ENCODE measurements at regions not wholly inside any gene's neighbourhood (a gene's known extent, or its start where the extent isn't known, plus 50 kb on each side); places are given as distances from the start of the nearest gene placed in this dataset.
"Not testable (repeated sequence)": the region's sequence is repeated elsewhere in the genome, so short reads cannot be mapped to it uniquely, and the experiment has no call there.

DNA sequence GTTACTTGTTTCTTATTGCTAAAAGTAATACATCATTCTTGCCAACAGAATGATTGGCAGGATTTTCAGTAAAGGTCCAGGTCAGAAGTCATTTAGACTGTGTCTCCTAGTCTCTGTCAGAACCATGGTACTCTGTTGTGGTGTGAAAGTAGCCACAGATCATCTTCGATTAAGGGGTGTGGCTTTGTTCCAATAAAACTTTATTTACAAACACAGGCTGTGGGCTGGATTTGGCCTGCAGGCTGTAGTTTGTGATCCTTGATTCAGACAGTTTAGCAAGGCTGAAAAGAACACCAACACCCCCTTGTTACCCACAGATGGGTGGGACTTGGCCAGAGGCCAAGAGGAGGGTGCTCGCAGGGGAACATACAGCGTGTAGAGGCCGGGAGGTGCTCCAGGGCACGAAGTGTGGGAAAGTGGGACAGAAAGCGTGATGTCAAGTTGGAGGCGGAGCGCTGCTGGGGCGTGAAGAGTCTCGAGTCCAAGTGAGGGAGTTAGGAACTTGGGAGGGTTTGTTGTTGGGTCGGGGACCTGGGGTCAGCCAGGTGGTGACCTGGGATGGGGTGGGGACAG lies 117.3 kb upstream of the ALDH3B2 start:
- TF ChIP-seq EZH2 (IDR thresholded peaks at IDR 0.05); JUND (IDR thresholded peaks at IDR 0.05); SIN3A (IDR thresholded peaks at IDR 0.05; ENCODE audit: low read depth); RAD21 (IDR thresholded peaks at IDR 0.05; ENCODE audit: low read depth); POLR2A (IDR thresholded peaks at IDR 0.05; ENCODE audit: borderline replicate concordance, extremely low read depth, insufficient read depth, insufficient read length); ZNF274 (IDR thresholded peaks at IDR 0.05; ENCODE audit: low read depth, low read length): not testable (repeated sequence)
- TF ChIP-seq, protein P1, sequence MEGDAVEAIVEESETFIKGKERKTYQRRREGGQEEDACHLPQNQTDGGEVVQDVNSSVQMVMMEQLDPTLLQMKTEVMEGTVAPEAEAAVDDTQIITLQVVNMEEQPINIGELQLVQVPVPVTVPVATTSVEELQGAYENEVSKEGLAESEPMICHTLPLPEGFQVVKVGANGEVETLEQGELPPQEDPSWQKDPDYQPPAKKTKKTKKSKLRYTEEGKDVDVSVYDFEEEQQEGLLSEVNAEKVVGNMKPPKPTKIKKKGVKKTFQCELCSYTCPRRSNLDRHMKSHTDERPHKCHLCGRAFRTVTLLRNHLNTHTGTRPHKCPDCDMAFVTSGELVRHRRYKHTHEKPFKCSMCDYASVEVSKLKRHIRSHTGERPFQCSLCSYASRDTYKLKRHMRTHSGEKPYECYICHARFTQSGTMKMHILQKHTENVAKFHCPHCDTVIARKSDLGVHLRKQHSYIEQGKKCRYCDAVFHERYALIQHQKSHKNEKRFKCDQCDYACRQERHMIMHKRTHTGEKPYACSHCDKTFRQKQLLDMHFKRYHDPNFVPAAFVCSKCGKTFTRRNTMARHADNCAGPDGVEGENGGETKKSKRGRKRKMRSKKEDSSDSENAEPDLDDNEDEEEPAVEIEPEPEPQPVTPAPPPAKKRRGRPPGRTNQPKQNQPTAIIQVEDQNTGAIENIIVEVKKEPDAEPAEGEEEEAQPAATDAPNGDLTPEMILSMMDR (IDR thresholded peaks at IDR 0.05 in 2 of 3, conservative IDR thresholded peaks at IDR 0.05 in 1 of 3; ENCODE audit: borderline replicate concordance in 1 of 3, insufficient read depth in 1 of 3, low read depth in 2 of 3, low read length in 2 of 3) = not testable (repeated sequence)

All from HCT116 (cell line).